AG08395 (cell line): ENCODE measurements at regions not wholly inside any gene's neighbourhood (a gene's known extent, or its start where the extent isn't known, plus 50 kb on each side); places are given as distances from the start of the nearest gene placed in this dataset.

Source experiments
- DNase-seq: peaks from one replicate; pipeline ENCODE4 v3.0.0; 2012; ENCODE audit warnings: mixed read lengths, low spot score

DNA sequence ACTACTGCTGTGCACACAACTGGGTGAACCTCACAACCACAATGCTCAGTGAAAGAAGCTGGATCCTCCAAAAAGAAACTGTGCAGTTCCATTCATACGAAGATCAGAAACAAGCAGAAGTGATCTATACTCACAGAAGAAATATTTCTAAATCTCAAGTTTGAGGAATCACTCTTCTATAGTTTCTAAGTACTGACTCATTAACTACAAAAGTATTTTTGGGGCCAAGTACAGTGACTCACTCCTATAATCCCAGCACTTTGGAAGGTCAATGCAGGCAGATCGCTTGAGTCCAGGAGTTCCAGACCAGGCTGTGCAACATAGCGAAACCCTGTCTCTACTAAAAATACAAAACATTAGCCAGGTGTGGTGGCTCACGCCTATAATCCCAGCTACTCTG lies 51.3 kb upstream of the RELL1 start:
- peak; percentile 30 for DNase-seq
